Suprapubic skin (tissue), 4 donors: ENCODE measurements at regions not wholly inside any gene's neighbourhood (a gene's known extent, or its start where the extent isn't known, plus 50 kb on each side); places are given as distances from the start of the nearest gene placed in this dataset.
A peak's percentile ranks its signal among the peaks of the same experiment; 100 is the strongest.
"Not testable (repeated sequence)": the region's sequence is repeated elsewhere in the genome, so short reads cannot be mapped to it uniquely, and the experiment has no call there.

Experiments used
- DNase-seq, 2 donors: peaks; one replicate each; pipeline ENCODE4 v3.0.0-alpha.2; 2019; ENCODE audit warnings: low spot score in 2 of 2
- H3K27ac ChIP-seq: fragments of 200-600 bp; sonication (generic); one replicate; pipeline ENCODE4 v1.5.1; 2019
- H3K27me3 ChIP-seq: fragments of 200-600 bp; sonication (generic); one replicate; pipeline ENCODE4 v1.5.1; 2019
- H3K36me3 ChIP-seq: fragments of 200-600 bp; sonication (generic); one replicate; pipeline ENCODE4 v1.5.1; 2019
- H3K4me1 ChIP-seq: fragments of 200-600 bp; sonication (generic); one replicate; pipeline ENCODE4 v1.5.1; 2019
- H3K4me3 ChIP-seq: fragments of 200-600 bp; sonication (generic); one replicate; pipeline ENCODE4 v1.5.1; 2019; ENCODE audit warnings: mild to moderate bottlenecking
- H3K9me3 ChIP-seq: fragments of 200-600 bp; sonication (generic); one replicate; pipeline ENCODE4 v1.5.1; 2019
- POLR2A ChIP-seq, 2 donors: fragments of 450-650 bp; IDR thresholded peaks; one replicate each; pipeline ENCODE4 v1.6.1; 2017; ENCODE audit warnings: antibody characterized with exemption in 2 of 2, mild to moderate bottlenecking in 2 of 2, moderate library complexity in 2 of 2
- WGBS: methylation state at CpG from one replicate; pipeline ENCODE4 v1.1.5; 2018; 5-methylcytosine and 5-hydroxymethylcytosine counted together
- TF ChIP-seq, protein P1 (sequence below), 2 donors: fragments of 200-600 bp in 1 of 2; fragments of 450-650 bp in 1 of 2; sonication (generic) in 1 of 2; IDR thresholded peaks; one replicate each; pipeline ENCODE4 v1.5.1; 2016 to 2019; ENCODE audit warnings: antibody characterized with exemption in 2 of 2, mild to moderate bottlenecking in 1 of 2, moderate library complexity in 1 of 2

DNA sequence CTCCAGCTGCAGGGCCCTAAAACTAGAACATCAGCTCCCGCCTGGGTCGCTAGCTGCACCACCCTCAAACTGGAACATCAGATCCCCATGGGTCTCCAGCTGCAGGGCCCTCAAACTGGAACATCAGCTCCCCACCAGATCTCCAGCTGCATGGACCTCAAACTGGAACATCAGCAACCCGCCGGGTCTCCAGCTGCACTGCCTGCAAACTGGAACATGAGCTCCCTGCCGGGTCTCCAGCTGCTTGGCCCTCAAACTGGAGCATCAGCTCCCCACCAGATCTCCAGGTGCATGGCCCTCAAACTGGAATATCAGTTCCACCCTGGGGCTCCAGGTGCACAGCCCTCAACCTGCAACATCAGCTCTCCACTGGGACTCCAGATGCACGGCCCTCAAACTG is 82.7 kb downstream of the TFRC start:
- WGBS: 87% methylated on average over 5 of the region's 6 CpGs
- not testable (repeated sequence) for H3K9me3 ChIP-seq, H3K27ac ChIP-seq, DNase-seq, H3K4me1 ChIP-seq, H3K36me3 ChIP-seq, H3K4me3 ChIP-seq
- H3K27me3 ChIP-seq: peaks cover 16% of the 10 kb centered on the region

DNA sequence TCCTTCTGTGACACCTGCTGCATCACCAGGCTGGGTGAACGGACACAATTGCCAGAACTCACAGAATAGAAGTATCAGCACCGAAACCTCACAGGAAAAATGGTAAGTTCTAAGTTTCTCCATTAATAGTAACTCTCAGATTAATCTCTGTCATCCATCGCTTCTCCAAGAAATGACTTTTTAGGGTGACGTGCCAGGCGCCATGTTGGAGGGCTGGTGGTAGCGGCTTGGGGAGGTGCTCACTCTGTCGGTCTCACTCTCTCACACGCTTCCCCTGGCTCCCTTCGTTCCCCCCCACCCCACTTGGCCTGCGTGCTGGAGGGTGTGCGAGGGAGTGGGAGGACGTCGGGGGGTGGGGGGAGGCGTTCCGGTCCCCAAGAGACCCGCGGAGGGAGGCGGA is 85.6 kb downstream of the TFRC start:
- not testable (repeated sequence) for H3K9me3 ChIP-seq, H3K36me3 ChIP-seq, H3K4me1 ChIP-seq, H3K4me3 ChIP-seq, H3K27ac ChIP-seq, DNase-seq
- WGBS: 93% methylated on average over 5 of the region's 18 CpGs
- peaks cover 13% of the 10 kb centered on the region for H3K27me3 ChIP-seq

DNA sequence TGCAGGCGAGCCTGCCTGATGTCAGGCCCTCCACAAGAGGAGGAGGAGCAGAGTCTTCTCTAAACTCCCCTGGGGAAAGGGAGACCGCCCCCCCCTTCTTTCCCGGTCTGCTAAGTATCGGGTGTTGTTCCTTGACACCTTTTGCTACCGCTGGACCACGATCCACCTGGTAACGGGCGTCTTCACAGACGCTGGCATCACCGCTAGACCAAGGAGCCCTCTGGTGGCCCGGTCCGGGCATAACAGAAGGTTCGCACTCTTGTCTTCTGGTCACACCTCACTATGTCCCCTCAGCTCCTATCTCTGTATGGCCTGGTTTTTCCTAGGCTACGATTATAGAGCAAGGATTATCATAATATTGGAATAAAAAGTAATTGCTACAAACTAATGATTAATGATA is 86.0 kb upstream of the TNK2 start:
- not testable (repeated sequence) for H3K27me3 ChIP-seq, H3K9me3 ChIP-seq, H3K4me3 ChIP-seq, H3K36me3 ChIP-seq, H3K4me1 ChIP-seq, H3K27ac ChIP-seq, DNase-seq
- TF ChIP-seq, protein P1, sequence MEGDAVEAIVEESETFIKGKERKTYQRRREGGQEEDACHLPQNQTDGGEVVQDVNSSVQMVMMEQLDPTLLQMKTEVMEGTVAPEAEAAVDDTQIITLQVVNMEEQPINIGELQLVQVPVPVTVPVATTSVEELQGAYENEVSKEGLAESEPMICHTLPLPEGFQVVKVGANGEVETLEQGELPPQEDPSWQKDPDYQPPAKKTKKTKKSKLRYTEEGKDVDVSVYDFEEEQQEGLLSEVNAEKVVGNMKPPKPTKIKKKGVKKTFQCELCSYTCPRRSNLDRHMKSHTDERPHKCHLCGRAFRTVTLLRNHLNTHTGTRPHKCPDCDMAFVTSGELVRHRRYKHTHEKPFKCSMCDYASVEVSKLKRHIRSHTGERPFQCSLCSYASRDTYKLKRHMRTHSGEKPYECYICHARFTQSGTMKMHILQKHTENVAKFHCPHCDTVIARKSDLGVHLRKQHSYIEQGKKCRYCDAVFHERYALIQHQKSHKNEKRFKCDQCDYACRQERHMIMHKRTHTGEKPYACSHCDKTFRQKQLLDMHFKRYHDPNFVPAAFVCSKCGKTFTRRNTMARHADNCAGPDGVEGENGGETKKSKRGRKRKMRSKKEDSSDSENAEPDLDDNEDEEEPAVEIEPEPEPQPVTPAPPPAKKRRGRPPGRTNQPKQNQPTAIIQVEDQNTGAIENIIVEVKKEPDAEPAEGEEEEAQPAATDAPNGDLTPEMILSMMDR (IDR thresholded peaks at IDR 0.05): peak in 1 of 2 donors; percentile 30
- WGBS: 50% methylated on average over 2 of the region's 14 CpGs

DNA sequence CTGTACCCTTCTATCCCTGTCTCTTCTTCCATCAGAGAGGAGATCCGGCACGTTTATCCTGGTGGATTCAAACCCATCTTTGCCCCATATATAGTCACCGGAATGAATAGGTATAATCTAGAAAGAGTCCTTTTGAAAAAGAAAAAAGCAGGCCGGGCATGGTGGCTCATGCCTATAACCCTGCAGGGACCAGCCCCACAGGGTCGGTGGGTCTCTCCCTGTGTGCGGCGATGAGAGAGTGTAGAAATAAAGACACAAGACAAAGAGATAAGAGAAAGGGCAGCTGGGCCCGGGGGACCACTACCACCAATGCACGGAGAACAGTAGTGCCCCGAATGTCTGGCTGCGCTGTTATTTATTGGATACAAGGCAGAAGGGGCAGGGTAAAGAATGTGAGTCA is 85.3 kb upstream of the TNK2 start:
- not testable (repeated sequence) for H3K36me3 ChIP-seq, H3K9me3 ChIP-seq, H3K27ac ChIP-seq, H3K4me3 ChIP-seq, H3K27me3 ChIP-seq, H3K4me1 ChIP-seq, DNase-seq
- 92% methylated on average over 10 of the region's 11 CpGs for WGBS

DNA sequence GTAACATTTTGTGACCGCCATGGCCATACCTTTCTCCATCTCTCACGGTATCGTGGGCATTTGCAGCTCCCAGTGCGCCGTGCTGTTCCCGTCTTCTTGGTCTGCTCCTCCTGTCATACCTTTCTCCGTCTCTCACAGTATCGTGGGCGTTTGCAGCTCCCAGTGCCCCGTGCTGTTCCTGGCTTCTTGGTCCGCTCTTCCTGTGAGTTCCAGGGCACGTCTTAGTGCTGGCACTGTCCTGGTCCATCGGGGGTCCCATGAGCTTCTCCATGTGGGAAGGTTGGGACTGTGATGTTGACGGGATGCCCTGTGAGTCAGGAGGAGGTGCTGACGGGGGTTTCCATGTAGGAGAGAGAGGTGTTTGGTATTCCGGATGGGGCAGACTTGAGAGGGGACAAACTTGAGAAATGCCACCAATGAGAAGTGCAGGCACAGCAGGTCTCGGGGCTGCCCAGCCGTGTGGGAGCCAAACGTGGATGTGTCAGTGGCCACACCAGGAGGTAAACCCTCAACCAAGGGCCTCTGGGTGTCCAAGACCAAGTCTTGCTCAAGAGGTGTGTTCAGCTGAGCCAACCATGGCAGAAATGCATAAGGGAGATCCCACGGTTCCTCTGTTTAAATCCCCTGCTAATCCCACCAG is 84.7 kb upstream of the TNK2 start:
- H3K4me3 ChIP-seq, H3K4me1 ChIP-seq, H3K9me3 ChIP-seq, DNase-seq, H3K27me3 ChIP-seq, H3K36me3 ChIP-seq, H3K27ac ChIP-seq: not testable (repeated sequence)
- WGBS: 97% methylated on average over 17 of the region's 20 CpGs

DNA sequence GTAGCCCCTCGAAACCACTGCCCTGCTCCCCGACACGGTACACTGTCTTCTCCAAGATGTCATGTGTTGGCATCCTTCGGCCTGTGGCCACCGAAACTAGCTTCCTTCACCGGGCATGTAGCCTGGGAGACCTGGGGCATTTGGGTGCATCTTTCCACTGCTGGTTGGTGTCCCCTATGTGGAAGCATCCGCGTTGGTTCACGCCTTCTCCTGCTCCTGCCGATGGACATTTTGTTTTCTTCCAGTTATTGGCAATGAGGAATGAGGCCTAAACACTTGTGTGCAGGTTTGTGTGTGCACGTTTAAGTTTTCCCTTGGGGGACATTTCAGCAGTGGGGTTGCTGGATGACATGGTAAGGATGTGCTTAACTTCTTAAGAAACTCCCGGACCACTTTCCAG is 83.6 kb upstream of the TNK2 start:
- WGBS: 86% methylated on average over 12 of the region's 12 CpGs
- DNase-seq: peak in 1 of 2 donors; percentile 26
- not testable (repeated sequence) for H3K27me3 ChIP-seq, H3K36me3 ChIP-seq, H3K4me1 ChIP-seq, H3K27ac ChIP-seq, H3K9me3 ChIP-seq, H3K4me3 ChIP-seq

DNA sequence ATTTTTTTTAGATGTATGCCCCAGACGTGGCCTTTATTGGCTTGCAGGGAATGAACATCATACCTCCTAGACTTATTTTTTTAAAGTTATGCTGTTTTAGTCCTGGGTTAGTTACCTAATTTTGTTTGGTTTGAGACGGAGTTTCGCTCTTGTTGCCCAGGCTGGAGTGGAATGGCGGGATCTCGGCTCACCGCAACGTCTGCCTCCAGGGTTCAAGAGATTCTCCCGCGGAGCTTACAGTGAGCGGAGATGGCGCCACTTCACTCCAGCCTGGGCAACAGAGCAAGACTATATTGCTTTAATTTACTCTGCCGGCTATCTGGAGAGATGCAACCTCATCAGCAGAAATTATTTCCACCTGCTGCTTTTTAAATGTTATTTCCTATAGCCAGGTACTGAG is 82.9 kb upstream of the TNK2 start:
- not testable (repeated sequence) for H3K4me1 ChIP-seq, H3K9me3 ChIP-seq, H3K4me3 ChIP-seq, H3K27me3 ChIP-seq, H3K27ac ChIP-seq, H3K36me3 ChIP-seq
- peak in 1 of 2 donors; percentile 20 for DNase-seq
- WGBS: 80% methylated on average over 12 of the region's 12 CpGs

DNA sequence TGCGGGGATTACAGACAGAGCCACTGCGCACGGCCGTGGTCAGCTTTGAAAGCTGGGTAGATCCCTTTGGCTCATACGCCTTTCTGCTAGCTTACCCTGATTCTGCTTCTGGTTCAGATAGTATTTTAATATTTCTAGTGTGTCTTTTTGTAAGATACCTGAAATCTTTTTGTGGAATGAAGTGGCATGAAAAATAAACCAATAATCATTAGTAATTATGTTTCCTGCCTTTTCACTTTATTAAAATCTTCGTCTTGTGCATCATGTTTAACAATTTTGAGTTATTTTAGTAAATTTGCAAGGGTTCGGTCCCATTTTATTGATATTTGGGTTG is 82.5 kb upstream of the TNK2 start:
- not testable (repeated sequence) for H3K4me1 ChIP-seq, DNase-seq, H3K9me3 ChIP-seq, H3K36me3 ChIP-seq, H3K27me3 ChIP-seq
- WGBS: 39% methylated on average over 7 of the region's 7 CpGs
- Histone ChIP-seq H3K27ac (peak overlapping the region; percentile 85), H3K4me3 (peak overlapping the region; percentile 75)

DNA sequence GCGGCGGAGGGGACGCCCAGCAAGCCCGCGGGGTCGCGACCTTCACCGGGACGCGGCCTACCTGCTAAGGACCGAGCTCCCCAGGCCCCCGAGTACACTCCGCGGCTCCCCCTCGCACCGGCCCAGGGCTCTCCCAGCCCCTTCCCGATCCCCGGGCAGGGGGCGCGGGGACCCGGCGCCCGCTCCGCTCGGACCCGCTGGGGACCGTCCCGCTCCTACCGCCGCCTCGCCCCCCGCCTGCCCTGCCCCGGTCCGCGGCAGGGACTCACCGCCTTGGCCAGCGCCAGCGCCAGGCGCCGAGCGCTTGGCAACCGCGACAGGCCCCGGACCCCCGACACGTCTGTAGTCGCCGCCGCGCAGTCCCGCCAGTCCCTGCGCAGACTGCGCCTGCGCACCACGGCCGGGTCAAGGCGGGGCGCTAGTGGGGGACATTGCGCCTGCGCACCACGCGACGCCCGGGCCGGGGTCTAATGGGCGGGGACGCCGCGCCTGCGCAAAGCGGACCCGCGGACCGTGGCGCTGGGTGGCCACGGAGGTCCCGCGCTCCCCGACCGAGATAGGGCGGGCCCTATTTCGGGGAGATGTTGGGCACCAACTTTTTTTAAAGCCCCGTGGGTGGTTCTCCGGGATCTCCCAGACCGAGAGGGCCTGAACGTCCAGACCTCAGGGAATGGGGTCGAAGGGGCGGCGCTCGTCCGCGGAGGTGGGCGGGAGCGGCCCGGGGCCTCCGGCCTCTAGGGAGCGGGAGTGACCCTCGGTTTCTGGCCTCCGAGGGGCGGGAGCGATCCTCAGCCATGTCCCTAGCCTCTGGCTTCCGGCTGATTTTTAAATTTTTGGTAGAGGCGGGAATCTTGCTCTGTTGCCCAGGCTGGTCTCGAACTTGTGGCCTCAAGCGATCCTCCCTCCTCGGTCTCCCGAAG is 81.8 kb upstream of the TNK2 start:
- peak in 1 of 2 donors; percentile 62 for TF ChIP-seq POLR2A (IDR thresholded peaks at IDR 0.05)
- H3K4me1 ChIP-seq, H3K9me3 ChIP-seq, H3K27me3 ChIP-seq, H3K36me3 ChIP-seq: not testable (repeated sequence)
- H3K4me3 ChIP-seq: peak overlapping the region; percentile 75
- under 1% methylated on average over 11 of the region's 107 CpGs for WGBS
- DNase-seq: peak; percentile 87 to 91
- peak overlapping the region; percentile 85 for H3K27ac ChIP-seq

DNA sequence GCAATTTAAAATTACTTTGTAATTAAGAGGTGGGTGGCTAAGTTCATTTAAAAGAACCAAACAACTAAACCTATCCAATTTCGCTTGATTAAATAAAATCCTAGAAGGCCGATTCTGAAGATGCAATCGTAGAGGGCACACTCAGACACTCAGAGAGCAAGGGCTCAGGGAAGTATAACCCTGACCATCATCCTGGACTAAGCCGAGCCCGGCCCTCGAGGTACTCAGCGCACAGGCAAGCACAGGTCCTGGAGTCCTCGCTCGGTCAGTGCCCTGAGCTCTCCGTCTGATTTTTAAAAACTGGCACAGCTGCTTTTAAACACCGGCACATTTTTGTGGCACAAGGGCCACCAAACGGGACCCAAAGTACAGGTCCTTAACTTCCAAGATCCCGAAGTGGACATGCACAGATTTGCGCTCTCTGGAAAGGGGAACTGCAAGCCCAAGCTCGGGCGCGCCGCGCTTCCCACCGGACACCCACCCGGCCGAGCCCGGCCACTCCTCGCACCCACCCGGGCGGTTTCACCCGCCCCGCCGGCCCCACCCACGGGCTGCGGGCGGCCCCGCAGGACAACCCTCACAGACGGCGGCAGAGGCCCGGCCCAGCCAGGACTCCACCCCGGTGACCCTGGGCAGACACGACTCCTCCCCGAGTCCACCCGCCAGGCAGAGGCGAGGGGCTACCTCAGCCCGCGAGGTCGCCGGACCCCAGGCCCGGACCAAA is 81.0 kb upstream of the TNK2 start:
- H3K9me3 ChIP-seq, H3K4me1 ChIP-seq, H3K36me3 ChIP-seq, H3K27me3 ChIP-seq: not testable (repeated sequence)
- H3K27ac ChIP-seq: peak overlapping the region; percentile 85
- peak overlapping the region; percentile 75 for H3K4me3 ChIP-seq
- no CpG with 5 or more reads among the region's 46 CpGs for WGBS
- peak in 1 of 2 donors; percentile 84 for DNase-seq

DNA sequence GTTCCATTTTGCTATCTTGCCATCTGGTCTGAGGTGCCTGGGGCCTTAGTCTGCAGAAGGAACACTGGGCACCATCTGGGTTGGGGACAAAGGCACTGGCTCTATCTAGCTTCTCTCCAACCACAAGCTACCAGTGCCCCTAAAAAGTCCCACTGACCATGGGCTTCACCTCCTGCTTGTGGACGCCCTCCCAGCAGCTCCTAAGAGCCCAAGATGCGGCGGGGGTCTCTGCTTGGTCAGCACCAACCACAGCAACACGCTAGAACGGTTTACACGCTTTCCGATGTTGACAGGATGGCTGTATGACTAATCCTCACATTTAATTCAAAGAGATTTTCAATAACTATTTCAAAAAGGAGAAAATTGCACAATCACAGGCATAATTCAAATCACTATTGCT is 80.4 kb upstream of the TNK2 start:
- Histone ChIP-seq H3K36me3 (peaks cover 14% of the 10 kb centered on the region), H3K4me3 (peak overlapping the region; percentile 11)
- peak in 1 of 2 donors; percentile 52 for DNase-seq
- not testable (repeated sequence) for H3K27ac ChIP-seq, H3K4me1 ChIP-seq, H3K27me3 ChIP-seq, H3K9me3 ChIP-seq
- WGBS: 38% methylated on average over 7 of the region's 7 CpGs

DNA sequence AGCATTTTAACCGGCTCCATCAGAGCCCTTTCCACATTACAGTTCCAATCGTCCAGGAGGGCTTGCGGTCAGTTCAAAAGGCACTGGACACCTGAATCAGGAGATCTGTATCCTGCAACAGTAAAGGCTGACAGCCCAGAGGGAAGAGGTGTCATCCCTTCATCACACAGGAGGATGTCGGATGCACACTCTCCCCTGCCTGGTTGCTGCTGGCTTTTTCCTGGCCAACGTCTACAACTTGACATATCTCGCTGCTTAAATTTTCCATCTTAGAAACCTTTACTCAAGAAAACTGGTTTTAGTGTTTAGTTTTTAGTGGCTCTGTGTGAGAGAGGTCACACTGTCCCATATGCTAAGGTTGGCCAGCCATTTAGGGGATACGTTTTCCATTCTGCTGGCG is 78.7 kb upstream of the TNK2 start:
- not testable (repeated sequence) for H3K4me1 ChIP-seq, H3K27me3 ChIP-seq, H3K27ac ChIP-seq, H3K4me3 ChIP-seq, H3K9me3 ChIP-seq
- H3K36me3 ChIP-seq: peaks cover 24% of the 10 kb centered on the region
- 80% methylated on average over 1 of the region's 8 CpGs for WGBS
- DNase-seq: peak in 1 of 2 donors; percentile 57

DNA sequence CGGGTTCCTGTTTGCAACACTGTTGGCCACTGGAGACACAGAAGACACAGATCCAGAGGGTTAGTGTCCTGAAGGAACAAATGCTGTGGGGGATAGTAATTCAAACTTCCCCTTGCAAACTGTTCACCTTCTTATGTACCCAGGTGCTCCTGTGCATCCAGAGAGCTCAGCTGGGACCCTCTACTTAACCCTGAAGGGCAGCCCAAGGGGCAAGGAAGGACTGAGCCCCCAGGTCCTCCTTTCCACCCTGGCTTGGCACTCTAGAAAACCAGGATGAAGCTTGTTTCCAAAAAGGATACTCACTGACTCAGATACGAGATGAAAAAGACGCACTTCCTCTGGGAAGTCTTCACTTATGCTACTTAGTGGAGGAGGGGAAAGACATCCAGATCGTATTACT is 78.2 kb upstream of the TNK2 start:
- not testable (repeated sequence) for H3K27me3 ChIP-seq, H3K4me3 ChIP-seq, DNase-seq, H3K27ac ChIP-seq, H3K4me1 ChIP-seq, H3K9me3 ChIP-seq
- WGBS: no CpG with 5 or more reads among the region's 4 CpGs
- H3K36me3 ChIP-seq: peaks cover 28% of the 10 kb centered on the region
